Esophagus muscularis mucosa (tissue), 4 donors: ENCODE measurements at regions not wholly inside any gene's neighbourhood (a gene's known extent, or its start where the extent isn't known, plus 50 kb on each side); places are given as distances from the start of the nearest gene placed in this dataset.

ENCODE experiments used
- DNase-seq: peaks from one replicate; pipeline ENCODE4 v3.0.0-alpha.2; 2017; ENCODE audit errors: extremely low spot score
- H3K27ac ChIP-seq, 4 donors: fragments of 200-600 bp; sonication (generic); replicated peaks in 1 of 4; 1 replicate in 3 of 4; 2 replicates in 1 of 4; pipeline ENCODE4 v1.5.1; 2016 to 2019; ENCODE audit warnings: mild to moderate bottlenecking in 1 of 4
- H3K27me3 ChIP-seq, 4 donors: fragments of 200-600 bp; sonication (generic); one replicate each; pipeline versions ENCODE4 v1.5.1 to v1.6.0; 2016 to 2019
- H3K36me3 ChIP-seq, 4 donors: fragments of 200-600 bp; sonication (generic); one replicate each; pipeline ENCODE4 v1.5.1; 2016 to 2019
- H3K4me1 ChIP-seq, 4 donors: fragments of 200-600 bp; sonication (generic); one replicate each; pipeline ENCODE4 v1.5.1; 2016 to 2019
- H3K4me3 ChIP-seq, 4 donors: fragments of 200-600 bp; sonication (generic); 1 replicate in 2 of 4; 2 replicates in 2 of 4; pipeline ENCODE4 v1.5.1; 2016 to 2019; ENCODE audit warnings: mild to moderate bottlenecking in 4 of 4, moderate library complexity in 1 of 4
- H3K9me3 ChIP-seq, 4 donors: fragments of 200-600 bp; sonication (generic); 1 replicate in 3 of 4; 2 replicates in 1 of 4; pipeline ENCODE4 v1.5.1; 2016 to 2019
- EP300 ChIP-seq: sonication (generic); formaldehyde crosslinking; IDR thresholded peaks from one replicate; pipeline ENCODE4 v1.6.1; 2017; ENCODE audit warnings: antibody characterized with exemption
- POLR2A ChIP-seq: fragments of 450-650 bp; IDR thresholded peaks from one replicate; pipeline ENCODE4 v1.6.1; 2017; ENCODE audit warnings: antibody characterized with exemption, moderate library complexity, mild to moderate bottlenecking, low read depth
- POLR2AphosphoS5 ChIP-seq, 2 donors: sonication (generic); formaldehyde crosslinking; IDR thresholded peaks; one replicate each; pipeline ENCODE4 v1.6.1; 2017; ENCODE audit warnings: antibody characterized with exemption in 2 of 2
- WGBS: methylation state at CpG from one replicate; pipeline ENCODE4 v1.1.5; 2018; 5-methylcytosine and 5-hydroxymethylcytosine counted together
- intact Hi-C: fragments of 100-400 bp; cut with DNase I; formaldehyde crosslinking; loops from one replicate; pipeline ENCODE4 v1.15.1; 2023
- TF ChIP-seq, protein P1 (sequence below), 3 experiments: fragments of 200-600 bp in 2 of 3; fragments of 450-650 bp in 1 of 3; sonication (generic) in 2 of 3; IDR thresholded peaks; one replicate each; pipeline ENCODE4 v1.5.1; 2017 to 2019; ENCODE audit warnings: antibody characterized with exemption in 3 of 3, mild to moderate bottlenecking in 2 of 3, moderate library complexity in 1 of 3

DNA sequence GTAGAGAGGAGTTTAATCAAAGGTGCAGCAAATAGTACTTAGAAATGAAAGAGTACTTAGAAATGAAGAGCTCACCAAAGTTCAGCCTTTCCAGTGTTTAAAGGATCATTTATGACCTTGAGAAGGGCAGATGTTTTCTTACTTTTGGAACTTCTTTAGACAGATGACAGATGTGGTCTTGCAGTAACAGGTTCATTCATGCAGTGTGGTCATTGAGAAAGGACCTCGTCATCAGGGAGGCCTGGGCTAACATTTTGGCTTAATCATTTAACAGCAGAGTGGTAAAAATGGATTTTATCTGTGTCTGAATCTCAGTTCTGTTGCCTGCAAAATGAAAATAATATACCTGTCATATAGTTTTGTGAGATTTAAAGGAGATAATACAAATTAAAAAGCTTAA, 75.1 kb upstream of the NT5C1B start:
- Histone ChIP-seq H3K27ac (no peak overlapping the region), H3K9me3 (no peaks in the 10 kb centered on the region), H3K27me3 (no peaks in the 10 kb centered on the region), H3K4me3 (no peak overlapping the region), H3K4me1 (peaks cover 0 to 24% (median 14%) of the 10 kb centered on the region in 4 donors), H3K36me3 (no peaks in the 10 kb centered on the region)
- TF ChIP-seq POLR2AphosphoS5 (IDR thresholded peaks at IDR 0.05) = no peak
- TF ChIP-seq, protein P1, sequence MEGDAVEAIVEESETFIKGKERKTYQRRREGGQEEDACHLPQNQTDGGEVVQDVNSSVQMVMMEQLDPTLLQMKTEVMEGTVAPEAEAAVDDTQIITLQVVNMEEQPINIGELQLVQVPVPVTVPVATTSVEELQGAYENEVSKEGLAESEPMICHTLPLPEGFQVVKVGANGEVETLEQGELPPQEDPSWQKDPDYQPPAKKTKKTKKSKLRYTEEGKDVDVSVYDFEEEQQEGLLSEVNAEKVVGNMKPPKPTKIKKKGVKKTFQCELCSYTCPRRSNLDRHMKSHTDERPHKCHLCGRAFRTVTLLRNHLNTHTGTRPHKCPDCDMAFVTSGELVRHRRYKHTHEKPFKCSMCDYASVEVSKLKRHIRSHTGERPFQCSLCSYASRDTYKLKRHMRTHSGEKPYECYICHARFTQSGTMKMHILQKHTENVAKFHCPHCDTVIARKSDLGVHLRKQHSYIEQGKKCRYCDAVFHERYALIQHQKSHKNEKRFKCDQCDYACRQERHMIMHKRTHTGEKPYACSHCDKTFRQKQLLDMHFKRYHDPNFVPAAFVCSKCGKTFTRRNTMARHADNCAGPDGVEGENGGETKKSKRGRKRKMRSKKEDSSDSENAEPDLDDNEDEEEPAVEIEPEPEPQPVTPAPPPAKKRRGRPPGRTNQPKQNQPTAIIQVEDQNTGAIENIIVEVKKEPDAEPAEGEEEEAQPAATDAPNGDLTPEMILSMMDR (IDR thresholded peaks at IDR 0.05) = no peak
- no peak for TF ChIP-seq EP300
- TF ChIP-seq POLR2A = no peak
- intact Hi-C loops = no loop called here
- DNase-seq = no peak
- 63% methylated on average over 1 of the region's 1 CpG for WGBS

DNA sequence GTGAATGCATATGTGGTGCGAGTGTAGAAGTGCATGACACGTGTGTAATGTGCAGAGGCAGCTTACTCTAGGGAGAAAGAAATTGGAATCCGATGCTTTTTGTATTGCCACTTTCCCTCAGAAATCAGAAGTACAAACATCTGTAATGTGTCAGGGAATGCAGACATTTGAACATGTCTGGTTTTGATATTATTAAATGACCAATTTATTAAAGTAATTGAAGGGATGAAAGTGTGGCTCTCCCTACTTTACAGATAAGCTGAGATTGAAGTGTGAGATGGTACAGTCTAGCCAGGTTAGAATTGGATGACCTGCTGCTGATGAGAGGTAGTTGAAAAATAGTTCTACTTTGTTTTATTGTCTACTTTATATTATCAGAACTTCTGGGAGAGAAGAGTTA, 74.5 kb upstream of the NT5C1B start:
- no peak for TF ChIP-seq POLR2AphosphoS5 (IDR thresholded peaks at IDR 0.05)
- TF ChIP-seq EP300 = no peak
- TF ChIP-seq, protein P1 (IDR thresholded peaks at IDR 0.05) = no peak
- TF ChIP-seq POLR2A = no peak
- Histone ChIP-seq H3K27ac (no peak overlapping the region), H3K9me3 (no peaks in the 10 kb centered on the region), H3K4me1 (peaks cover 0 to 24% (median 14%) of the 10 kb centered on the region in 4 donors), H3K27me3 (no peaks in the 10 kb centered on the region), H3K36me3 (no peaks in the 10 kb centered on the region), H3K4me3 (no peak overlapping the region)
- no peak for DNase-seq
- intact Hi-C loops = no loop called here
- WGBS = 70% methylated on average over 3 of the region's 3 CpGs

DNA sequence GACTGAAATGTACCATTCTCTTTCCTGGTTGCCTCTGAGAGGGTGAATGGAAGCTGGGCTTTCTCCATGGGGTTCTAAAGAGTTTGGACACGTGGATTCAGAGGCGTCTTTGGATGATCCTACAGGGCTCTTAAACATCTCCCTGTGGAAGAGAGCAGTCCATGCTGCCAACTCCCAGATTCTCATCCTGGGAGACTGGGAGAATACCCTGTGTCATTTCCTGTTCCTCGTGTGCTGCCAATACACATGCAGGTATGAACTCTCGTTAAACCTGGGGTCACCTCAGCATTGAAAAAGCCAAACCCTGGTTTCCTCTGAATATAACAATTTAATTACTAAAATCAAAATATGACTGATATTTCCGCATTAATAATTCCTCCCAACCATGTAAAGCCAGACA, 73.3 kb upstream of the NT5C1B start:
- Histone ChIP-seq H3K4me1 (peaks cover 0 to 14% (median 9%) of the 10 kb centered on the region in 4 donors), H3K36me3 (no peaks in the 10 kb centered on the region), H3K27me3 (no peaks in the 10 kb centered on the region), H3K9me3 (no peaks in the 10 kb centered on the region), H3K4me3 (no peak overlapping the region), H3K27ac (no peak overlapping the region)
- WGBS = 85% methylated on average over 5 of the region's 5 CpGs
- TF ChIP-seq EP300 (no peak), POLR2A (no peak), POLR2AphosphoS5 (IDR thresholded peaks at IDR 0.05) (no peak)
- TF ChIP-seq, protein P1 (IDR thresholded peaks at IDR 0.05) = no peak
- DNase-seq = no peak
- intact Hi-C loops = no loop called here

DNA sequence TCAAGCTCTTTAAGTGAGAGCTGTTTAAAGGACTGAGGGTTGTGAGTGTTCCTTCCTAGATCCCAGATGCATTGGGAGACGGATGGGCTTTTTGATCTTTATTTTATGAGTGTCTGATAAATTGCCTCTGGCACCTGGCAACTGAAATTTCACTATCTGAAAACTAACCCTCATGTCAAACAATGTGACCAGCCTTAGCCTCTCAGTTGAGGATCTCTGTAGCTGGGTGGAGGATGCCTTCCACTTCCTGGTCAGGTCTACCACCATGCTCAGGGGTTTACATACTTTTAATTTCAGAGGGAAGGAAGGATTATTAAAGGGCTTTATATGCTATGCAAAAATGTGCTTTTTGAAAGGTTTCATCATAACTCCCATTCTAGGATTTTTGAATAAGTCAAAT, 70.5 kb upstream of the NT5C1B start:
- Histone ChIP-seq H3K27me3 (no peaks in the 10 kb centered on the region), H3K36me3 (no peaks in the 10 kb centered on the region), H3K4me3 (no peak overlapping the region), H3K9me3 (no peaks in the 10 kb centered on the region), H3K4me1 (peaks cover 0 to 14% (median 9%) of the 10 kb centered on the region in 4 donors), H3K27ac (no peak overlapping the region)
- DNase-seq = no peak
- WGBS = 50% methylated on average over 1 of the region's 1 CpG
- no peak for TF ChIP-seq POLR2A
- no peak for TF ChIP-seq EP300
- TF ChIP-seq POLR2AphosphoS5 (IDR thresholded peaks at IDR 0.05) = no peak
- TF ChIP-seq, protein P1 (IDR thresholded peaks at IDR 0.05) = no peak
- intact Hi-C loops = no loop called here

DNA sequence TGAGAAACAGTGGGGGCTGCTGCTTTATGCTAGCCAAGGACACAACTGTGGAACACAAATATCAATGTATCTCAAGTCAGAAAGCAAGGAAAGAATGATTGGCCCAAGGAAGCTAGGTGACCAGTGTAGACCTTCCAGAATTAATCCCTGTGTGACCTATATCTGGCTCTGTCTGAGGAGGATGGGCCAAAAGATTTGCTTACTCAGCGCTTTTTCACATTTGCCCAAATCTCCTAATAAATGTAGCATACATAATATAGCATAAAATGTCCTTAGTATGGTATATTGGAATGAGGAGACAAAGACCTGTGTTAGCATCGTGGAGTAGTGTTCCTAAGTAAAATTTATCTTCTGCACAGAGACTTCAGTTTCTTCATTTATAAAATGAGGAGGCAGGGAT, 66.7 kb upstream of the NT5C1B start:
- H3K36me3 ChIP-seq = no peaks in the 10 kb centered on the region
- no peak overlapping the region for H3K27ac ChIP-seq
- H3K4me1 ChIP-seq = peaks cover 8 to 17% (median 13%) of the 10 kb centered on the region in 4 donors
- TF ChIP-seq POLR2A (no peak), EP300 (no peak), POLR2AphosphoS5 (IDR thresholded peaks at IDR 0.05) (no peak)
- TF ChIP-seq, protein P1 (IDR thresholded peaks at IDR 0.05) = no peak
- no peaks in the 10 kb centered on the region for H3K9me3 ChIP-seq
- WGBS = 77% methylated on average over 2 of the region's 2 CpGs
- H3K4me3 ChIP-seq = no peak overlapping the region
- intact Hi-C loops = no loop called here
- DNase-seq = no peak
- H3K27me3 ChIP-seq = no peaks in the 10 kb centered on the region
